IMR-90 (cell line): ENCODE measurements at regions not wholly inside any gene's neighbourhood (a gene's known extent, or its start where the extent isn't known, plus 50 kb on each side); places are given as distances from the start of the nearest gene placed in this dataset.

Source experiments
- ATAC-seq: fragments of 200-7000 bp; cut with Tn5 transposase; 2 replicates; pipeline ENCODE4 v1.9.1; 2020; ENCODE audit warnings: low read depth, mild to moderate bottlenecking, moderate library complexity
- BruUV-seq: library from RNA; stranded (reverse); fragments of 400-500 nt; replicated peaks from 2 replicates; lab custom pipeline; 2021; lab: Mats Ljungman, UMichigan
- CTCF ChIA-PET: fragments of 300-600 bp; formaldehyde crosslinking; extraction: SDS; loops from one replicate; lab custom pipeline; 2021; ENCODE audit warnings: antibody characterized with exemption; lab: Yijun Ruan, JAX
- POLR2A ChIA-PET: fragments of 300-600 bp; sonication (Branson Sonifier 250); formaldehyde crosslinking; loops from one replicate; lab custom pipeline; 2022; ENCODE audit warnings: antibody characterized with exemption; ENCODE audit not compliant: unreplicated experiment; lab: Charles Lee
- DNase-seq: peaks from one replicate; pipeline ENCODE4 v3.0.0; 2013
- H2AFZ ChIP-seq: replicated peaks from 2 replicates; pipeline ENCODE3; 2013; ENCODE audit warnings: low read length, mild to moderate bottlenecking; ENCODE audit not compliant: poor library complexity
- H2AK5ac ChIP-seq: 2 replicates; pipeline ENCODE4 v1.6.1; 2013; ENCODE audit warnings: low read depth, low read length, inconsistent platforms
- H2AK9ac ChIP-seq: replicated peaks from 2 replicates; pipeline ENCODE3; 2013; ENCODE audit warnings: mild to moderate bottlenecking, low read depth, low read length, moderate library complexity; ENCODE audit not compliant: poor library complexity
- H2BK120ac ChIP-seq: 2 replicates; pipeline ENCODE4 v1.6.1; 2013; ENCODE audit warnings: low read depth, low read length, inconsistent platforms
- H2BK15ac ChIP-seq: 3 replicates; pipeline ENCODE4 v1.6.1; 2013; ENCODE audit warnings: low read depth, low read length, inconsistent platforms
- H2BK20ac ChIP-seq: 2 replicates; pipeline ENCODE4 v1.6.1; 2013; ENCODE audit warnings: low read depth, mild to moderate bottlenecking, inconsistent platforms, low read length, moderate library complexity
- H2BK5ac ChIP-seq: 2 replicates; pipeline ENCODE4 v1.6.1; 2013; ENCODE audit warnings: mild to moderate bottlenecking, low read depth, low read length, inconsistent platforms; ENCODE audit not compliant: poor library complexity, severe bottlenecking
- H3K14ac ChIP-seq: replicated peaks from 2 replicates; pipeline ENCODE4 v1.6.1; 2013; ENCODE audit warnings: low read depth, low read length, inconsistent platforms
- H3K18ac ChIP-seq: 2 replicates; pipeline ENCODE4 v1.6.1; 2013; ENCODE audit warnings: low read depth, low read length, control low read depth
- H3K23ac ChIP-seq: 2 replicates; pipeline ENCODE4 v1.6.1; 2013; ENCODE audit warnings: low read depth, low read length, inconsistent platforms
- H3K27ac ChIP-seq: 2 replicates; pipeline ENCODE4 v1.5.1; 2013; ENCODE audit warnings: mild to moderate bottlenecking, control low read depth, low read length; ENCODE audit not compliant: insufficient read depth
- H3K27me3 ChIP-seq: 2 replicates; pipeline ENCODE4 v1.6.1; 2013; ENCODE audit warnings: low read length; ENCODE audit not compliant: control insufficient read depth, insufficient read depth
- H3K36me3 ChIP-seq: 2 replicates; pipeline ENCODE4 v1.6.1; 2013; ENCODE audit warnings: low read length, mixed read lengths; ENCODE audit not compliant: control insufficient read depth, insufficient read depth
- H3K4ac ChIP-seq: 2 replicates; pipeline ENCODE4 v1.6.1; 2013; ENCODE audit warnings: low read depth, low read length, inconsistent platforms
- H3K4me1 ChIP-seq: 2 replicates; pipeline ENCODE4 v1.6.1; 2013; ENCODE audit warnings: low read length, mixed read lengths; ENCODE audit not compliant: control insufficient read depth, insufficient read depth
- H3K4me2 ChIP-seq: 2 replicates; pipeline ENCODE4 v1.6.1; 2013; ENCODE audit warnings: low read depth, mild to moderate bottlenecking, control low read depth, low read length, moderate library complexity
- H3K4me3 ChIP-seq: 2 replicates; pipeline ENCODE4 v1.5.1; 2013; ENCODE audit warnings: low read depth, mild to moderate bottlenecking, control low read depth, low read length, moderate library complexity; ENCODE audit not compliant: insufficient read depth
- H3K56ac ChIP-seq: 2 replicates; pipeline ENCODE4 v1.6.1; 2013; ENCODE audit warnings: low read length, inconsistent platforms; ENCODE audit not compliant: insufficient read depth; ENCODE audit errors: extremely low read depth
- H3K79me1 ChIP-seq, 2 experiments: 2 replicates each; pipeline ENCODE4 v1.6.1; 2013; ENCODE audit warnings: low read length in 2 of 2, inconsistent platforms in 1 of 2, low read depth in 1 of 2
- H3K9ac ChIP-seq: 2 replicates; pipeline ENCODE4 v1.6.1; 2013; ENCODE audit warnings: low read depth, low read length, control low read depth
- H3K9me1 ChIP-seq: 2 replicates; pipeline ENCODE4 v1.6.1; 2013; ENCODE audit warnings: low read length, inconsistent platforms; ENCODE audit not compliant: insufficient read depth
- H3K9me3 ChIP-seq: 2 replicates; pipeline ENCODE4 v1.6.1; 2013; ENCODE audit warnings: low read length; ENCODE audit not compliant: control insufficient read depth, insufficient read depth
- H4K20me1 ChIP-seq: 2 replicates; pipeline ENCODE4 v1.6.1; 2013; ENCODE audit warnings: low read length, inconsistent platforms; ENCODE audit not compliant: insufficient read depth
- H4K5ac ChIP-seq: 2 replicates; pipeline ENCODE4 v1.6.1; 2013; ENCODE audit warnings: mild to moderate bottlenecking, low read depth, low read length, control low read depth
- H4K8ac ChIP-seq, 2 experiments: 2 replicates each; pipeline ENCODE4 v1.6.1; 2013; ENCODE audit warnings: low read depth in 2 of 2, low read length in 2 of 2, control low read depth in 1 of 2, inconsistent platforms in 1 of 2
- H4K91ac ChIP-seq: 2 replicates; pipeline ENCODE4 v1.6.1; 2013; ENCODE audit warnings: low read depth, low read length, inconsistent platforms; ENCODE audit not compliant: insufficient read depth
- BHLHE40 ChIP-seq: fragments of 150-350 bp; IDR thresholded peaks from 2 replicates; pipeline ENCODE4 v1.6.1; 2016; ENCODE audit warnings: mild to moderate bottlenecking, low read depth, low read length
- CEBPB ChIP-seq: IDR thresholded peaks from 2 replicates; pipeline ENCODE4 v1.6.1; 2012; ENCODE audit warnings: low read depth, low read length, improper control_type of control experiment
- CHD1 ChIP-seq: IDR thresholded peaks from 2 replicates; pipeline ENCODE4 v1.6.1; 2012; ENCODE audit warnings: low read depth, low read length, improper control_type of control experiment
- MAFK ChIP-seq: IDR thresholded peaks from 2 replicates; pipeline ENCODE4 v1.6.1; 2012; ENCODE audit warnings: low read depth, low read length, improper control_type of control experiment
- MAZ ChIP-seq: IDR thresholded peaks from 2 replicates; pipeline ENCODE4 v1.6.1; 2012; ENCODE audit warnings: low read depth, mild to moderate bottlenecking, low read length, improper control_type of control experiment, moderate library complexity, borderline replicate concordance
- NFE2L2 ChIP-seq: fragments of 150-350 bp; IDR thresholded peaks from 2 replicates; pipeline ENCODE4 v1.6.1; 2016; ENCODE audit warnings: low read depth, mild to moderate bottlenecking, low read length
- POLR2A ChIP-seq: IDR thresholded peaks from 2 replicates; pipeline ENCODE4 v1.6.1; 2012; ENCODE audit warnings: mild to moderate bottlenecking, low read depth, low read length
- RAD21 ChIP-seq: IDR thresholded peaks from 2 replicates; pipeline ENCODE4 v1.6.1; 2012; ENCODE audit warnings: low read length, improper control_type of control experiment
- RCOR1 ChIP-seq: IDR thresholded peaks from 2 replicates; pipeline ENCODE4 v1.6.1; 2012; ENCODE audit warnings: mild to moderate bottlenecking, low read length, improper control_type of control experiment; ENCODE audit not compliant: insufficient replicate concordance
- SMC3 ChIP-seq: fragments of 150-350 bp; IDR thresholded peaks from 2 replicates; pipeline ENCODE4 v1.6.1; 2016; ENCODE audit warnings: low read depth, mild to moderate bottlenecking, antibody characterized with exemption, low read length, moderate library complexity
- whole genome bisulfite sequencing, 2 experiments: methylation state at CpG; one replicate each; pipeline versions ENCODE4 v1.1.5 to v1.1.7; 2013; ENCODE audit warnings: missing lambda C conversion rate in 2 of 2; ENCODE audit not compliant: insufficient read length in 1 of 2; ENCODE audit errors: extremely low coverage in 2 of 2; 5-methylcytosine and 5-hydroxymethylcytosine counted together
- dilution Hi-C: fragments of 300-500 bp; cut with HindIII; formaldehyde crosslinking; loops from one replicate; pipeline ENCODE4 v1.14.3; 2018; ENCODE audit warnings: low sequenced_read_pairs; ENCODE audit not compliant: unreplicated experiment
- in situ Hi-C: fragments of 300-500 bp; cut with MboI; formaldehyde crosslinking; loops from 3 replicates; pipeline ENCODE4 v1.14.3; 2019; ENCODE audit warnings: low sequenced_read_pairs, inconsistent platforms, mixed read lengths
- intact Hi-C: fragments of 100-400 bp; cut with micrococcal nuclease; formaldehyde crosslinking; loops from 2 replicates; pipeline ENCODE4 v1.10.0; 2022
- TF ChIP-seq, protein P1 (sequence below): conservative IDR thresholded peaks from 2 replicates; pipeline ENCODE4 v1.5.1; 2012; ENCODE audit warnings: mild to moderate bottlenecking, low read depth, low read length, improper control_type of control experiment

DNA sequence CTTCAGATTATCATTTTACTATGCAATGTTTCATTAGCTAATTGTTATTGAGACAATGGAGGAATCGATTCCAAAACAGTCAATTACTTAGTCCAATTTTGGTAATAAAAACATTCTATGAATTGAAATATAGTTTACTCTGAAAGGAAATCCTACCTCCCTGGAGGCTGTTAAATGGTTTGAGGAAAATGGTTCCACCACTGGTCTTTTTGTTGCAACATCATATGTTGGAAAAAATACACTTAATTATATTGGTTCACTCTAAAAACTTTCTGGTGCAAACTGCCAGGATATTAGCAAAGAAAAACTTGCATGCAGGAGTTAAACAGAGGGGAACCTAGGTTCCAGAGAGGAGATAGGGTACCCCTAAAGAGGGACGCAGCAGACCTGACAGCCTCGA, 267.3 kb upstream of the LYZL1 start:
- H4K5ac ChIP-seq = no peak overlapping the region
- in situ Hi-C loops = no loop called here
- no peaks in the 10 kb centered on the region for H3K36me3 ChIP-seq
- no peak overlapping the region for H3K4me3 ChIP-seq
- H3K23ac ChIP-seq = no peak overlapping the region
- H4K91ac ChIP-seq = no peak overlapping the region
- H3K14ac ChIP-seq = no peak overlapping the region
- ChIA-PET CTCF (interaction anchor here (0.6 kb wide), 1 partner anchor 160 kb away, joined by 4 read pairs; no protein-coding TSS in a partner anchor), POLR2A (no interaction called here)
- no peak overlapping the region for H3K9ac ChIP-seq
- intact Hi-C loops = no loop called here
- no TSS peak for BruUV-seq
- H2AK9ac ChIP-seq = no peak overlapping the region
- no peak overlapping the region for H2AK5ac ChIP-seq
- H2BK5ac ChIP-seq = no peak overlapping the region
- no peak overlapping the region for H3K4me2 ChIP-seq
- DNase-seq (no peak), ATAC-seq (no peak)
- H3K4ac ChIP-seq = no peak overlapping the region
- H3K4me1 ChIP-seq = peaks cover 7% of the 10 kb centered on the region
- no peak overlapping the region for H3K18ac ChIP-seq
- no peaks in the 10 kb centered on the region for H4K20me1 ChIP-seq
- no peak overlapping the region for H4K8ac ChIP-seq
- H3K27me3 ChIP-seq = peaks cover 2% of the 10 kb centered on the region
- H3K9me1 ChIP-seq = no peaks in the 10 kb centered on the region
- no peak overlapping the region for H3K56ac ChIP-seq
- no peaks in the 10 kb centered on the region; the same call in 1 of the 2 replicates for H3K9me3 ChIP-seq
- WGBS, 2 experiments = no CpG with 5 or more reads among the region's 3 CpGs
- H3K79me1 ChIP-seq = no peaks in the 10 kb centered on the region
- dilution Hi-C loops = no loop called here
- no peak overlapping the region for H2AFZ ChIP-seq
- no peak overlapping the region for H2BK20ac ChIP-seq
- TF ChIP-seq, protein P1, sequence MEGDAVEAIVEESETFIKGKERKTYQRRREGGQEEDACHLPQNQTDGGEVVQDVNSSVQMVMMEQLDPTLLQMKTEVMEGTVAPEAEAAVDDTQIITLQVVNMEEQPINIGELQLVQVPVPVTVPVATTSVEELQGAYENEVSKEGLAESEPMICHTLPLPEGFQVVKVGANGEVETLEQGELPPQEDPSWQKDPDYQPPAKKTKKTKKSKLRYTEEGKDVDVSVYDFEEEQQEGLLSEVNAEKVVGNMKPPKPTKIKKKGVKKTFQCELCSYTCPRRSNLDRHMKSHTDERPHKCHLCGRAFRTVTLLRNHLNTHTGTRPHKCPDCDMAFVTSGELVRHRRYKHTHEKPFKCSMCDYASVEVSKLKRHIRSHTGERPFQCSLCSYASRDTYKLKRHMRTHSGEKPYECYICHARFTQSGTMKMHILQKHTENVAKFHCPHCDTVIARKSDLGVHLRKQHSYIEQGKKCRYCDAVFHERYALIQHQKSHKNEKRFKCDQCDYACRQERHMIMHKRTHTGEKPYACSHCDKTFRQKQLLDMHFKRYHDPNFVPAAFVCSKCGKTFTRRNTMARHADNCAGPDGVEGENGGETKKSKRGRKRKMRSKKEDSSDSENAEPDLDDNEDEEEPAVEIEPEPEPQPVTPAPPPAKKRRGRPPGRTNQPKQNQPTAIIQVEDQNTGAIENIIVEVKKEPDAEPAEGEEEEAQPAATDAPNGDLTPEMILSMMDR = no peak
- TF ChIP-seq RAD21 (no peak), SMC3 (no peak), MAZ (no peak), BHLHE40 (no peak), MAFK (no peak), POLR2A (no peak), RCOR1 (no peak), NFE2L2 (no peak), CHD1 (no peak), CEBPB (no peak)
- H3K27ac ChIP-seq = no peak overlapping the region
- H2BK15ac ChIP-seq = no peak overlapping the region
- no peak overlapping the region for H2BK120ac ChIP-seq
